Stimulated activated CD8-positive, alpha-beta memory T cell treated with anti-CD3 and anti-CD28 coated beads, Interleukin-15, amount 100 ng/mL, for 48 hours (primary cell): ENCODE measurements at regions not wholly inside any gene's neighbourhood (a gene's known extent, or its start where the extent isn't known, plus 50 kb on each side); places are given as distances from the start of the nearest gene placed in this dataset.
"Not testable (repeated sequence)": the region's sequence is repeated elsewhere in the genome, so short reads cannot be mapped to it uniquely, and the experiment has no call there.

Experiments
- DNase-seq, 2 donors: peaks; one replicate each; pipeline ENCODE4 v3.0.0-alpha.2; 2020; ENCODE audit warnings: low read depth in 2 of 2

DNA sequence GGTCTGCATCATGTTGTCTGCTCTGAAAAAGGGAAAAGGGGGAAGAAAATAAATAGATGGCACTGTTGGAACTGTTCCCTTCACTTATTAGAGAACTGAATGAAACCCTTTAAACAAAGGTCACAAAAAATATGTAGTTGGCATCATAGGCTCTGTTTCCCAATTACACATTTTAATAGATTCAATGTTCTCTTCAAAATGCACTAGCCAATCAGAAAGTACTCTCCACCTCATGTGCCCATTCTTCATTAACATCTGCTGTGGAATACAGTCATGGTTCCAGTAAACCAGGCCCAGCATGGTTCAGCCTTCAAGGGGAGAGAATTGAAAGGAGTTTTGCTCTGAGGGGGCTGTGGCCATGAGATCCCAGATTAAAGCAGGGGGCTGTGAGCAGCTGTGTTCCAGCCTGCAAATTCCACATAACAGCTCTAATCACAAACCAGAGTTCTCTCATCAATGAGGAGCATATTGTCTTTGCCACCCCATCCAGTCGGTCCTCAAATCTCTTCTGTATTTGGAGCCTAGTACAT is 165.9 kb upstream of the CREB1 start:
- no peak for DNase-seq

DNA sequence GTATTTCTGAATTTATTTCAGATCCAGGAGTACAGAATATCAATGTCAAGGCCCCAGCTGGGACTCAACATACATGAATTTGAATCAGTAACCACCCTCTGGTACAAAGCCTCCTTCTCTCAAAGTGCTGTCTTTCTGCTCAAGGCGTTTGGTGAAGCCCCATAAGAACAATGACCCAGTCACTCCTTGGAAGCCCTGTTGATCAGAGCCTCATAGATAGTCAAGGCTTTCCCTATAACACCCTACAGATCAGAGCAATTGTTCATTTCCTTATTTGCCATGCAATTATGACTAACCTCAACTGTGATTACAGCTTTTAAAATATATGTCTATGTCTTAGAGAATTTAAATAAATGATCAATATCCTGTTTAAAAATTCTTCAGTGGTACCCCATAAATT is 159.1 kb upstream of the CREB1 start:
- no peak for DNase-seq

DNA sequence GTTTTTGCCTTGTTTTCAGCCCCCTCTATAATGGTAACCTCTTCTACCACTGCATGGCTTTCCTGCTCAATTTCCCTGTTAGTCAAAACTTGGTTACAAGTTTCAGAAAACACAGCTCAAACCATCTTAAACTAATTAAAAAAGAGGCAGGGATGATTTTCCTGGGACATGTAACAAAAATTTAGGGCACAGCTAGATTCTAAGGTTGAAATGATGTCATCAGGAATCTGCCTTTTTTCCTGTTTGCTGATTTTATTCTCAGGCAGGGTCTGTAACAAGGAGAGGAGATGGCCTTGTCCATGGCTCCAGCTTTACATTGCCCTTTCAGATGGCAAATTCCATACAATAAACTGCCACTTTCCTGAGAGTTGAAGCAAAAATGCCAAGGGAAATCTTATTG is 157.9 kb upstream of the CREB1 start:
- no peak for DNase-seq

DNA sequence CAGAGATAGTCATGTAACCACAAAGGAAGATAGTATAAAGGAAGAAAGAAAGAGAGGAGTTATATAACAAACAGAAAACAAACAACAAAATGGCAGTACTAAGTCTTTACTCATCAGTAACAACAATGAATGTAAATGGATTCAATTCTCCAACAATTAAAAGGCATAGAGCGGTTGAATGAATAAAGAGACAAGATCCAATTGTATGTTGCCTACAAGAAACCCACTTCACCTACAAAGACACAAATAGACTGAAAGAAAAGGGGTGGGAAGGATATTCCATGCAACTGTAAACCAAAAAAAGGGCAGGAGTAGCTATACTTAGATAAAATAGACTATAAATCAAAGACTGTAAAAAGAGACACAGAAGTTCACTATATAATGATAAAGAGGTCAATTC is 157.3 kb upstream of the CREB1 start:
- no peak for DNase-seq

DNA sequence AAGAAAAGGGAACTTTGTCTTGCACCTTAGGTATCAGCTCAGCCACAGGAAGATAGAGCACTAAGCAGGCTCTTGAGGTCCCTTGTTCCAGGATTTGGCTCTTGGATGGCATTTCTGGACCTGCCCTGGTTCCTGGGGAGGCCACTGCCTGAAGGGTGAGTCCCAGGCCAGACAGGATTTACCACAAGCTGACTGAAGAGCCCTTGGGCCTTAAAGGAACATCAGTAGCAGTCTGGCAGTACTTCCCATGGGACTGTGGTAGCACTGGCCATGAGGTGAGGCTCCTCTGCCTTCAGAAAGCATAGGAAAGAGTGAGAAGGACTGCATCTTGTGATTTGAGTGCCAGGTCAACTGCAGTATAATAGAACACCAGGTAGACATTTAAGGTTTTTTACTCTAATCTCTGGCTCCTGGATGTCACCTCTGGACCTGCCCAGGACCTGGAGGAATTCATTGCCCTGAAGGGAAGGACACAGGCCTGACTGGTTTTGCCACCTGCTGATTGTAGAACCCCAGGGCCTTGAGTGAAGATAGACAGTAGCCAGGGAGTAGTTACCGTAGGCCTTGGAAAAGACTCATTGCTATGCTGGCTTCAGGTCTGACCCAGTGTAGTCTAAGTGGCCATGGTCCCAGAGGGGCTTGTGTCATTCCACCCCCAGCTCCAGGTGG is 154.4 kb upstream of the CREB1 start:
- DNase-seq = no peak

GRCh38 chr2:207378620-207379019 is 151.1 kb upstream of the CREB1 start:
- not testable (repeated sequence) for DNase-seq

GRCh38 chr2:207385076-207385475 is 144.7 kb upstream of the CREB1 start:
- DNase-seq = no peak

- DNase-seq = no peak
Observed at GRCh38 chr2:207385903-207386302, 143.9 kb upstream of the CREB1 start.

GRCh38 chr2:207387001-207387571 is 142.7 kb upstream of the CREB1 start:
- DNase-seq = no peak

- no peak for DNase-seq
Observed at GRCh38 chr2:207390302-207391095, 139.3 kb upstream of the CREB1 start.

DNA sequence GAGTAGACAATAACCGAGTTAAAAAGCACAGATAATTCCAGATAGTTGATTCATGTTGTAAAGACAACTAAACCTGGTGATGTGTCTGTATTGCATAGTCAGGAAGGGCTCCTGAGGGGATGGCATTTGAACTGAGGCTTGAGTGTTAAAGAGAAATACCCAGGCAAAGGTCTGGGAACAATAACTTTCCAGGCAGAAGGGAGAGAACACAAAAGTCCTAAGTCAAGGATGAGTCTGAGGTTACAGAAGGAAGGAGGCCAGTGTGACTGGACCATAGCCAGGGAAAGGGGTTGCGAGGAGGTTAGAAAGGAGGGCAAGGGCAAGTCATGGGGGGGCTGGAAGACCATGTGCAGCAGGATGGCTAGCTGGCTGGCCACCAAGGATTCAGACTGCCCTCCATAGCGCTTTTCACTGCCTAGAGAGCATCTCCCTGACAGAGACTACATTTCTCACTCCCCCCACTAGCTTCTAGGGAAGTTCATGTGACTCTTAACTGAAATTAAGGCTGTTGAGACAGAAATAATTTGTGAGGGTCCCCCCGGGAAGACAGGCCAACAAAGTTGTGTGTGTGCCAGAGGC is 135.5 kb upstream of the CREB1 start:
- DNase-seq = no peak

DNA sequence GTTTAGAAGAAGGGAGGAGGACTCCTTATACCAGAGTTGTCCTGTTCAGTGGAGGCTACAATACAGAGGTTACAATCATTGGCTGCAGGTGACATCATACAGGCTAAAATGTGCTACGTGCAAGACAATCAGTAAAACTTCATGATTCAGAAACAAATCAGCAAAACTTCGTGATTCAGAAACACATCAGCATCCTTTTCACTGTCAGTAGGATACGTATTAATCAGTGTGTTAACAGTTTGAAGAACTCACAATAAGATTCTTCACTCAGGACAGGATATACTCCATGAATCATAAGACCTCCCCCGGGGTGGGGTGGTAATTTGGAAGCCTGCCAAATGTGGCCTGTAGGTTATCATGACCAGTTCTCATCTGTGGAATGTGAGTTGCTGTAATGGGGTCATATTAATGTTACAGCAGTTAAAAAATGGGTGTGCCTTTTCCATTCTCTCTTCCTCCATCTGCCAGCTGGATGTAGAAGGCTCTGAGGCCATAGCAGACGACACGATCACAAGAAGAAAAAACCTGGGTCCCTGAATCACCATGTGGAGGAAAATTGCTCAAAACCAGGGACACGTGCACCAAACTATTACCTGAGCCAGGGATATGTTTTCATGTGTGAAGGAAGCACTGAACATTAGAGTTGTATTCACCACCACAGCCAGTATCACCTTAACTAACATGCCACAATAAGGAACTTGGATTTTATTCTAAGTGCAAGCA is 134.8 kb upstream of the CREB1 start:
- peak; percentile 23 to 72 for DNase-seq

DNA sequence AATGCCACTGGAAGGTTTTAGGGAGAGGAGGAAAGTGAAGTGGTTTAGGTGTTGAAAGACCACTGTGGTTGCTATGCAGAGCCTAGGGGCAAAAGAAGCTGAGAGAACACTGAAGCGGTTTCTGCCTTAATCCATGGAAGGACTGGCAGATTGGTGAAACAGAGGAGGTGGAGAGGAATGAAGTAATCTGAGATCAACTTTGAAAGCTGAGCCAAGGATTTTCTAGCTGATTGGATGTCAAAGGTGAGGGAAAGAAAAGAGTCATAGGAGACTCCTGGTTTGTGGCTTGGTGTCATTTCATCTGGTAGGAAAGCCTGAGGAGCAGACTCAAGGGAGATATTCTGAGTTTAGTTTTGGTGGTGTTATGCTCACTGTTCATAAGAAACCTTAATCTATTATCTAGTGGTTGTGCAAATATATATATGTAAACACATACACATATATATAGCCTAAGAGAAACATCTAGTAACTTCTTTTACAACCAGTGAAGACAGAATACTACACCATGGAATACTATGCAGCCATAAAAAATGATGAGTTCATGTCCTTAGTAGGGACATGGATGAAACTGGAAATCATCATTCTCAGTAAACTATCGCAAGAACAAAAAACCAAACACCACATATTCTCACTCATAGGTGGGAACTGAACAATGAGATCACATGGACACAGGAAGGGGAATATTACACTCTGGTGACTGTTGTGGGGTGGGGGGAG is 134.1 kb upstream of the CREB1 start:
- DNase-seq = no peak

DNA sequence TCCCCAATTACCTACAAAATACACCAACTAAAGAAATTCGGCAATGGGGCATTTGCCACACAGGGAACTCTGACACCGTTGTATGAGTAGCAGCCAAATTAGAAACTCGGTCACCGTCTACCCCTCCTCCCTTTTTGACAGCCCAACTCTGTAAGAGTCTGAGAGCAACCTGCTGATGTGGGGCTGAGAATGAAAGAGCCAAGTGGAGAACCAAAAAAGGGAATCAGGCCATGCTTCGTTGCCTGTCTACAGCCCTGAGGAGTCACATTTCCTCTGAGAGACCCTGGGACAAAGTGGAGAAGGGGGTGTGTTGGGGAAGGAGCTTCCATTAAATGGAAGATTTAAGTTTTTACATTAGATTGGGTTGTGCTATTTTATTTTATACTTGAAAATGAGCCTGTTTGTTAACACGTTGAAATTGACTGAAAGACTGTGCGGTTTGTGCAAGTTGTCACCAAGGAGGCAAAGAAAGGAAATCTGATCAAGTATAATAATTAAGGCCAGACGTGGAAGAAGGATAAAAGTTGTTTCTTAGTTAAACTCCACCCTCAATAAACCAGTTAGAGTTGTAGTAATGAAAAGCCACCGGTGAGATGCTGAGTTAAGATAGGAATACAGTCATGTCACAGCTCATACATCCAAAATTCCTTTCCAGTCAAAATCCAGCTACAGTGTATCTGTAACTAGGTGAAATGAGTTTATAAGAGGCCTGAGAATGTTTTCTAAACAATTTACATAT is 131.7 kb upstream of the CREB1 start:
- DNase-seq = no peak

DNA sequence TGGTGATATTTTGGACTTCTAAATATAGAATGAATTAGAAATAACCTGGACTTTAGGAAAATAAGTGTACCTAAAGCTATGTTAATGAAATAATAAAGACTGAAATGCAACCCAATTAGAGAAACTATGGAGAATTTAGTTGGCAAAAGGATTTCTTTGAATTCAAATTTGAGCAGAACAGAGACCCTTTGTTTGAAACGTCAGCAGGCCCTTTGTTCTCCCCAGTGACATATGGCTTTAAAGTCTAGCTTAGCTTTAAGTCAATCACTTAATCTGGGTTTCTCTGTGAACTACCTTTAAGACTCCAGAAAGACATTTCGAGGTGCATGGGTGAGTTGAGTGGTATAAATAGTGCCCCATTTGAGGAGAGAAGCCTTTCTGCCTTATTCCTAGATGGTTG is 130.5 kb upstream of the CREB1 start:
- DNase-seq = no peak

DNA sequence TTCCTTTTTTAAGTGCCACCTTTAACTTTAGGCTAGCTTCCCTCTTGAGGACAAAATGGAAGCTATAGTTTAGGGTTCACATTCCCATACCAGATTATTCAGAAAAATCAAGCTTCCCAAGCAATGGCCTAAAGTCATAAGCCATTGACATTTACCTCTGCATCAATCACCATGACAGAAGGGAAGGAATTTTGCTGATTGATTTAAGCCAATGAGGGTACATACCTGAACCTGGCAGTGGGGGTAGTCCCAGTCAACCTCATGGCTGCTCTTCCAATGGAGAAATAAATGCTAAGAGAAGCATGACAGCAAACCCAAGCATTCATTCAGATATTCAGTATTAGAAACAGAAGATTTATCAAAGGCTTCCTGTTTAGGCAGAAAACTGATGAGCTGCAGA is 128.4 kb upstream of the CREB1 start:
- no peak for DNase-seq

DNA sequence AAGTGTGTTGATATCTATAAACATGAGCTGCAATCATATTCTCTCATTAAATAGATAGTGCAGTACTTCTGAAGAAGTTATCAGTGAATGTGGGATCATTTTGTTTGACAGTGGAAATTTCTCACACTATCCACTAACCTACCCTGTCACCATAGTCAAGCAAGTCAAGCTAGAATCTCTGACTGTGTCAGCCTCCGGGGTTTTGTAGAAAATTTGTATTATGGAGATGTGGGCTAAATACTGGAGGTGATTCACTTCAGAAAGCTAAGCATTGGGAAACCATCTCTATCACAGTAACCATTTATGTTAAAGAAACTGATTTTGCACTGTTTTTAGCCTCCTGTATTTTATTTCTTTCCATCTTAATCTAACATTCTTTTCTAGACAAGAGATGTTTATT is 126.6 kb upstream of the CREB1 start:
- no peak for DNase-seq

DNA sequence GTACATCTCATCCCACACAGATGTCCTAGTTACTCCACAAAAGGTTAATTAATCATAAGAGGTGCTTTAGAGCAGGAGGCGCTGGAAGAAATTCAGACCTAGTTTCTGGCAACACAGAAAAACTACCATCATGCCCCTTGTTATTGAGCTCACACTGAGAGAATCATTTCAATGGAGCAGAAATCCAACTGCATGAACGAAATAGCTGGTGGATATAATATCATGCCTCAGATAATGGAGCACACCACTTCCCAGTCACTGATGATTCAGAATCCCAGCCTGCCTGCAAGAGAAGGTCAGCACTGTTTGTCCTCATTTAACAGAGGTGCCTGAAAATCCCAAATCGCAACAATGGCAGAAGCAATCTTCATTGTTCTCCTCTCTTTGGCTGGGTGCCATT is 125.8 kb upstream of the CREB1 start:
- no peak for DNase-seq

DNA sequence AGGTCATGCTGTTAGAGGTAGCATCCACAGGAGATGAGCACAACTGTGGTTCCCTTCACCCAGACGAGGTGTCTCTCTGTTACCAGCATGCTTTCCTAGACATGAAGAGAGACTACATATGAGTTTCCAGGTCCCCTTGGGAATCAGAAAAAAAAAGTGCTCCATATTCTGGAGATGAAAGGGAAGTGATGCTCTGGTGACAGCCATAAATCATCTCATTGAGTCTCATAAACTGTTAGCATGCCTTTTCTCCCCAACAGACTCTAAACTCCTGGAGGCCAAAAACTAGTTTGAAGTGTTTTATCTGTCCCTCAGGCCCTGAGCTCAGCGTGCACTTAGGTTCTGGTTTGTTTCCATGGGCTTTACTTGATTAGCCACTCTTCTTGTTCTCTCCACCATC is 124.6 kb upstream of the CREB1 start:
- no peak for DNase-seq

DNA sequence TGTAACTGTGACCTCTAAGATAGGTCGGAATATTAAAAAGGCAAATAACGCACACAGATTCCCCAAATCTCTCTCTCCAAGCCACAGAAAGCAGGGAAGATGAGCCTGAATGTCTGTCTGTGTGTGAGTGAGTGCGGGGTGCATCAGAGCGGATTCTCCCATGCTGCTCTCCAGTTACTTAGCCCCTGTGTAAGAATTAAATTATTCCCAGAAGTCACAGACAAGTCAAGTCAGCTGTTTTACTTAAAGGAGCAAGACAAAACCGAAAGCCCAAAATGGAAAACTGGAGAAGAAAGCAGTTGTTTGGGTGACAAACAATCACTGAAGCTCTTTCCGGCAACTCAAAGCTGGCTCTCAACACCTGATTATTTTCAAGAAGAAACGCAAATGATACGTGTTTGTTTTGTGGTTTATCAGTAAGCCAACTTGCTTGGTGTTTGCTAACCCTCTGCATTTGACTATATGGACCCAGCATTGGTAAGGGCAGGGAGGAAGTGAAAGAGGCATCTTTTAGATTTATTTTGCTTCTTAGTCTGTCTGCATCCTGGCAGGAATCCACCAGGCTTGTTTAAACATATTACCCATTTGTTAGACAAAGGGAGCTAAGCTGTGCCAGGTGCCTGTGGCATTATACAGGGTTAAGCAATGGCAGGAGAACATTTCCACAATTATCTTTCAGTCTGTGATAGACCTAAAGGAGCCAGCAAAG is 121.5 kb upstream of the CREB1 start:
- no peak for DNase-seq
